OCI-LY7 (cell line): ENCODE measurements at regions not wholly inside any gene's neighbourhood (a gene's known extent, or its start where the extent isn't known, plus 50 kb on each side); places are given as distances from the start of the nearest gene placed in this dataset.

Source experiments
- BruUV-seq: library from RNA; stranded (reverse); fragments of 400-500 nt; replicated peaks from 2 replicates; lab custom pipeline; 2021; lab: Mats Ljungman, UMichigan
- CTCF ChIA-PET: fragments of 300-600 bp; sonication (Branson Sonifier 250); formaldehyde crosslinking; loops from one replicate; lab custom pipeline; 2022; ENCODE audit warnings: antibody characterized with exemption; ENCODE audit not compliant: unreplicated experiment; lab: Charles Lee
- POLR2A ChIA-PET: fragments of 300-600 bp; sonication (Branson Sonifier 250); formaldehyde crosslinking; loops from one replicate; lab custom pipeline; 2022; ENCODE audit warnings: antibody characterized with exemption; lab: Charles Lee
- DNase-seq: peaks from one replicate; pipeline ENCODE4 v3.0.0-alpha.2; 2015; ENCODE audit warnings: low spot score
- H2AFZ ChIP-seq: fragments of 200-600 bp; sonication (generic), shearing (Covaris generic); 2 replicates; pipeline ENCODE4 v1.6.1; 2014; ENCODE audit warnings: mild to moderate bottlenecking, antibody characterized with exemption, low read length, moderate library complexity
- H3K27ac ChIP-seq: fragments of 200-600 bp; sonication (generic); 2 replicates; pipeline ENCODE4 v1.5.1; 2014; ENCODE audit warnings: mixed run types, low read depth, mild to moderate bottlenecking, moderate library complexity, low read length, inconsistent platforms; ENCODE audit not compliant: poor library complexity, severe bottlenecking
- H3K36me3 ChIP-seq: fragments of 200-600 bp; sonication (generic); 2 replicates; pipeline ENCODE4 v1.6.1; 2014; ENCODE audit warnings: mild to moderate bottlenecking, antibody characterized with exemption, low read length, moderate library complexity, mixed read lengths; ENCODE audit not compliant: insufficient read depth
- H3K4me1 ChIP-seq: fragments of 200-600 bp; sonication (generic); 2 replicates; pipeline ENCODE4 v1.5.1; 2014; ENCODE audit warnings: mild to moderate bottlenecking, low read length; ENCODE audit not compliant: insufficient read depth, poor library complexity, severe bottlenecking
- H3K4me2 ChIP-seq: fragments of 200-600 bp; sonication (generic); 2 replicates; pipeline ENCODE4 v1.6.1; 2014; ENCODE audit warnings: mild to moderate bottlenecking, low read length
- H3K4me3 ChIP-seq: fragments of 200-600 bp; sonication (generic); 2 replicates; pipeline ENCODE4 v1.5.1; 2014; ENCODE audit warnings: mild to moderate bottlenecking, low read depth, low read length; ENCODE audit not compliant: poor library complexity, severe bottlenecking
- H3K79me2 ChIP-seq: fragments of 200-600 bp; sonication (generic); 2 replicates; pipeline ENCODE4 v1.6.1; 2016; ENCODE audit warnings: low read depth, mild to moderate bottlenecking, low read length, moderate library complexity, mixed read lengths; ENCODE audit not compliant: insufficient read depth
- H3K9me2 ChIP-seq: fragments of 200-600 bp; sonication (generic); 2 replicates; pipeline ENCODE4 v1.6.1; 2016; ENCODE audit warnings: mild to moderate bottlenecking, low read length, mixed read lengths; ENCODE audit not compliant: insufficient read depth
- H3K9me3 ChIP-seq: fragments of 200-600 bp; sonication (generic); 2 replicates; pipeline ENCODE4 v1.6.1; 2014; ENCODE audit warnings: mild to moderate bottlenecking, mixed run types, low read length, mixed read lengths
- H4K20me1 ChIP-seq: fragments of 200-600 bp; sonication (generic); 2 replicates; pipeline ENCODE4 v1.6.1; 2014; ENCODE audit warnings: mild to moderate bottlenecking, antibody characterized with exemption, low read length, moderate library complexity, mixed read lengths; ENCODE audit not compliant: insufficient read depth
- CTCF ChIP-seq: fragments of 200-600 bp; sonication (generic); conservative IDR thresholded peaks from 2 replicates; pipeline ENCODE4 v1.5.1; 2014; ENCODE audit warnings: mild to moderate bottlenecking, antibody characterized with exemption, low read length, moderate library complexity, mixed read lengths
- EZH2phosphoT487 ChIP-seq: fragments of 200-600 bp; sonication (generic); IDR thresholded peaks from 2 replicates; pipeline ENCODE4 v1.6.1; 2018; ENCODE audit warnings: low read depth, borderline replicate concordance, mild to moderate bottlenecking, mixed run types, antibody characterized with exemption, low read length, moderate library complexity, mixed read lengths
- intact Hi-C: fragments of 100-400 bp; cut with micrococcal nuclease; formaldehyde crosslinking; loops from one replicate; pipeline ENCODE4 v1.10.0; 2022; ENCODE audit not compliant: unreplicated experiment

DNA sequence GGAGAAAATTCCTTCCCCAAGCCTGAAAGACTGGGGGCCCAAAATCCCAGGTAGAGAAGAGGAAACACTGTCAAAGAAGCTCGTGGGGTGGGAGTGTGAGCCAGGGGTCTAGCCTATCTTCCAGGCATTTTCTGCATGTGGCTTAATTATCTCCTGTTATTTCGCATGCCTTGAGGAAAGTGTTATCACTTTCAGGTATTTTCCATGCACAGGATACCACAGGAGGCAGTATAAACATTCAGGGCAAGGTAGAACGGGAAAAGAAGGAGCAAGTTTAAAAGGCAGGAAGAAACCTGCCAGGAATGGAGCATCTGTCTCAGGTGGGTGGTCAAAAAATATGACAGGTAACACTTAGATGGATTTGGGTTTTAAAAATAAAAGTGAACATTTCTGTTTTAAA, 575.3 kb upstream of the ZNF385D start:
- no TSS peak for BruUV-seq
- Histone ChIP-seq H3K79me2 (no peaks in the 10 kb centered on the region), H4K20me1 (no peaks in the 10 kb centered on the region), H3K4me2 (no peak overlapping the region), H3K9me2 (no peaks in the 10 kb centered on the region), H3K36me3 (no peaks in the 10 kb centered on the region), H2AFZ (no peak overlapping the region), H3K4me1 (no peaks in the 10 kb centered on the region), H3K4me3 (no peak overlapping the region), H3K9me3 (no peaks in the 10 kb centered on the region), H3K27ac (no peak overlapping the region)
- POLR2A ChIA-PET = no interaction called here
- DNase-seq = no peak
- CTCF ChIA-PET = no interaction called here
- TF ChIP-seq CTCF (no peak), EZH2phosphoT487 (no peak)
- intact Hi-C loops = no loop called here

GRCh38 chr3:22334996-22335395, 584.0 kb upstream of the ZNF385D start:
- CTCF ChIA-PET = no interaction called here
- Histone ChIP-seq H3K36me3 (no peaks in the 10 kb centered on the region), H3K9me2 (no peaks in the 10 kb centered on the region), H2AFZ (no peak overlapping the region), H4K20me1 (no peaks in the 10 kb centered on the region), H3K4me2 (no peak overlapping the region), H3K79me2 (no peaks in the 10 kb centered on the region), H3K9me3 (no peaks in the 10 kb centered on the region), H3K27ac (no peak overlapping the region), H3K4me1 (no peaks in the 10 kb centered on the region), H3K4me3 (no peak overlapping the region)
- POLR2A ChIA-PET = no interaction called here
- TF ChIP-seq CTCF (no peak), EZH2phosphoT487 (no peak)
- intact Hi-C loops = no loop called here
- BruUV-seq = no TSS peak
- DNase-seq = no peak

GRCh38 chr3:22349215-22349851, 598.3 kb upstream of the ZNF385D start:
- intact Hi-C loops = no loop called here
- no peak for TF ChIP-seq EZH2phosphoT487
- no peak for TF ChIP-seq CTCF
- Histone ChIP-seq H3K9me2 (no peaks in the 10 kb centered on the region), H3K36me3 (no peaks in the 10 kb centered on the region), H3K9me3 (no peaks in the 10 kb centered on the region), H3K4me3 (no peak overlapping the region), H4K20me1 (no peaks in the 10 kb centered on the region), H3K4me2 (no peak overlapping the region), H3K4me1 (no peaks in the 10 kb centered on the region), H2AFZ (no peak overlapping the region), H3K79me2 (no peaks in the 10 kb centered on the region), H3K27ac (no peak overlapping the region)
- DNase-seq = no peak
- POLR2A ChIA-PET = no interaction called here
- BruUV-seq = no TSS peak
- CTCF ChIA-PET = no interaction called here
